Naive thymus-derived CD4-positive, alpha-beta T cell (primary cell): ENCODE measurements at regions not wholly inside any gene's neighbourhood (a gene's known extent, or its start where the extent isn't known, plus 50 kb on each side); places are given as distances from the start of the nearest gene placed in this dataset.

Source experiments
- ATAC-seq: fragments of 150-1000 bp; cut with Tn5 transposase; 2 replicates; pipeline ENCODE4 v1.10.0; 2021; ENCODE audit warnings: mild to moderate bottlenecking, moderate library complexity
- CTCF ChIA-PET: fragments of 350-600 bp; sonication (Branson Sonifier 250); formaldehyde crosslinking; loops from one replicate; lab custom pipeline; 2021; ENCODE audit warnings: antibody characterized with exemption; lab: Charles Lee
- POLR2A ChIA-PET: fragments of 350-600 bp; sonication (Branson Sonifier 250); formaldehyde crosslinking; loops from one replicate; lab custom pipeline; 2021; ENCODE audit warnings: antibody characterized with exemption, inconsistent platforms; lab: Charles Lee
- DNase-seq, 9 donors: peaks; one replicate each; pipeline versions ENCODE4 v3.0.0 to v3.0.0-alpha.2; 2020 to 2022; ENCODE audit warnings: mixed read lengths in 1 of 9
- H3K27ac ChIP-seq: one replicate; pipeline ENCODE4 v1.7.0; 2013; ENCODE audit warnings: mild to moderate bottlenecking, low read depth, low read length, moderate library complexity
- H3K27me3 ChIP-seq, 2 donors: one replicate each; pipeline ENCODE4 v1.7.0; 2013; ENCODE audit warnings: low read length in 2 of 2, mild to moderate bottlenecking in 2 of 2, moderate library complexity in 2 of 2; ENCODE audit not compliant: control insufficient read depth in 2 of 2, insufficient read depth in 2 of 2
- H3K36me3 ChIP-seq, 3 experiments: 1 replicate in 2 of 3; 2 replicates in 1 of 3; pipeline ENCODE4 v1.7.0; 2013; ENCODE audit warnings: low read length in 3 of 3, mild to moderate bottlenecking in 3 of 3, moderate library complexity in 1 of 3; ENCODE audit not compliant: insufficient read depth in 3 of 3, control insufficient read depth in 2 of 3
- H3K4me1 ChIP-seq, 2 donors: one replicate each; pipeline ENCODE4 v1.7.0; 2013; ENCODE audit warnings: low read length in 2 of 2, mild to moderate bottlenecking in 2 of 2, moderate library complexity in 1 of 2; ENCODE audit not compliant: control insufficient read depth in 2 of 2, insufficient read depth in 2 of 2
- H3K4me3 ChIP-seq: 2 replicates; pipeline ENCODE4 v1.7.0; 2013; ENCODE audit warnings: mild to moderate bottlenecking, low read length
- H3K9me3 ChIP-seq, 3 experiments: 1 replicate in 2 of 3; 2 replicates in 1 of 3; pipeline ENCODE4 v1.7.0; 2013; ENCODE audit warnings: low read length in 3 of 3; ENCODE audit not compliant: control insufficient read depth in 2 of 3
- H3K27ac Mint-ChIP-seq, 9 donors: one replicate each; pipeline ENCODE4 v1.8.0; 2020 to 2022; ENCODE audit warnings: mixed read lengths in 9 of 9, mild to moderate bottlenecking in 8 of 9, moderate library complexity in 5 of 9, inconsistent platforms in 2 of 9
- H3K27me3 Mint-ChIP-seq, 5 donors: one replicate each; pipeline ENCODE4 v1.8.0; 2021 to 2022; ENCODE audit warnings: mixed read lengths in 5 of 5, mild to moderate bottlenecking in 1 of 5
- H3K36me3 Mint-ChIP-seq, 5 donors: one replicate each; pipeline ENCODE4 v1.8.0; 2020 to 2022; ENCODE audit warnings: mixed read lengths in 5 of 5, mild to moderate bottlenecking in 3 of 5, inconsistent platforms in 1 of 5
- H3K4me1 Mint-ChIP-seq, 7 donors: one replicate each; pipeline ENCODE4 v1.8.0; 2020 to 2022; ENCODE audit warnings: mixed read lengths in 7 of 7, mild to moderate bottlenecking in 3 of 7, inconsistent platforms in 1 of 7
- H3K4me3 Mint-ChIP-seq, 10 donors: one replicate each; pipeline ENCODE4 v1.8.0; 2020 to 2022; ENCODE audit warnings: mild to moderate bottlenecking in 10 of 10, mixed read lengths in 10 of 10, moderate library complexity in 6 of 10, inconsistent platforms in 2 of 10
- H3K9me3 Mint-ChIP-seq, 11 donors: one replicate each; pipeline ENCODE4 v1.8.0; 2020 to 2022; ENCODE audit warnings: mixed read lengths in 11 of 11, mild to moderate bottlenecking in 4 of 11, inconsistent platforms in 1 of 11, moderate library complexity in 1 of 11
- intact Hi-C, 2 donors: fragments of 100-400 bp; cut with micrococcal nuclease; formaldehyde crosslinking; loops; one replicate each; pipeline ENCODE4 v1.15.1; 2023

GRCh38 chr13:84332346-84332745 lies 450.1 kb upstream of the SLITRK1 start:
- Histone ChIP-seq H3K27ac (no peak overlapping the region), H3K36me3 (no peaks in the 10 kb centered on the region), H3K4me1 (no peaks in the 10 kb centered on the region), H3K4me3 (no peak overlapping the region), H3K9me3 (no peaks in the 10 kb centered on the region), H3K27me3 (no peaks in the 10 kb centered on the region)
- ATAC-seq, result no peak
- Mint-ChIP-seq H3K9me3 (no peaks in the 10 kb centered on the region), H3K27me3 (peaks cover 0 to 3% (median 0%) of the 10 kb centered on the region in 5 donors), H3K4me3 (no peak overlapping the region), H3K4me1 (no peaks in the 10 kb centered on the region), H3K27ac (no peak overlapping the region), H3K36me3 (no peaks in the 10 kb centered on the region)
- intact Hi-C loops, result no loop called here
- ChIA-PET CTCF (no interaction called here), POLR2A (no interaction called here)
- DNase-seq, result no peak

- no peaks in the 10 kb centered on the region for H3K36me3 Mint-ChIP-seq
- Histone ChIP-seq H3K4me1 (no peaks in the 10 kb centered on the region), H3K4me3 (no peak overlapping the region), H3K27ac (no peak overlapping the region), H3K27me3 (no peaks in the 10 kb centered on the region), H3K9me3 (no peaks in the 10 kb centered on the region), H3K36me3 (no peaks in the 10 kb centered on the region)
- H3K4me1 Mint-ChIP-seq, result no peaks in the 10 kb centered on the region
- no peak for ATAC-seq
- no peak for DNase-seq
- no peak overlapping the region for H3K27ac Mint-ChIP-seq
- H3K4me3 Mint-ChIP-seq, result no peak overlapping the region
- ChIA-PET CTCF (no interaction called here), POLR2A (no interaction called here)
- no peaks in the 10 kb centered on the region for H3K27me3 Mint-ChIP-seq
- peaks cover 0 to 3% (median 0%) of the 10 kb centered on the region in 11 donors for H3K9me3 Mint-ChIP-seq
- intact Hi-C loops, result no loop called here
Measured at GRCh38 chr13:84315527-84315926, 433.3 kb upstream of the SLITRK1 start.

GRCh38 chr13:84303035-84303434 lies 420.8 kb upstream of the SLITRK1 start:
- Histone ChIP-seq H3K9me3 (no peaks in the 10 kb centered on the region), H3K27me3 (no peaks in the 10 kb centered on the region), H3K36me3 (no peaks in the 10 kb centered on the region), H3K4me3 (no peak overlapping the region), H3K27ac (no peak overlapping the region), H3K4me1 (no peaks in the 10 kb centered on the region)
- intact Hi-C loops, result no loop called here
- DNase-seq (no peak), ATAC-seq (no peak)
- no peak overlapping the region for H3K27ac Mint-ChIP-seq
- no peak overlapping the region for H3K4me3 Mint-ChIP-seq
- ChIA-PET POLR2A (no interaction called here), CTCF (no interaction called here)
- no peaks in the 10 kb centered on the region for H3K27me3 Mint-ChIP-seq
- H3K4me1 Mint-ChIP-seq, result no peaks in the 10 kb centered on the region
- H3K9me3 Mint-ChIP-seq, result peaks cover 0 to 15% (median 0%) of the 10 kb centered on the region in 11 donors
- no peaks in the 10 kb centered on the region for H3K36me3 Mint-ChIP-seq

GRCh38 chr13:84297251-84297650 lies 415.0 kb upstream of the SLITRK1 start:
- POLR2A ChIA-PET, result no interaction called here
- H3K9me3 Mint-ChIP-seq, result peaks cover 0 to 12% (median 0%) of the 10 kb centered on the region in 11 donors
- no peak overlapping the region for H3K27ac Mint-ChIP-seq
- CTCF ChIA-PET, result no interaction called here
- H3K4me3 Mint-ChIP-seq, result no peak overlapping the region
- intact Hi-C loops, result no loop called here
- no peaks in the 10 kb centered on the region for H3K27me3 Mint-ChIP-seq
- no peaks in the 10 kb centered on the region for H3K36me3 ChIP-seq
- no peaks in the 10 kb centered on the region for H3K4me1 ChIP-seq
- DNase-seq (no peak), ATAC-seq (no peak)
- H3K27ac ChIP-seq, result no peak overlapping the region
- H3K9me3 ChIP-seq, result no peaks in the 10 kb centered on the region
- no peaks in the 10 kb centered on the region for H3K4me1 Mint-ChIP-seq
- no peaks in the 10 kb centered on the region for H3K27me3 ChIP-seq
- H3K36me3 Mint-ChIP-seq, result no peaks in the 10 kb centered on the region
- no peak overlapping the region for H3K4me3 ChIP-seq

- intact Hi-C loops, result no loop called here
- Histone ChIP-seq H3K36me3 (no peaks in the 10 kb centered on the region), H3K27me3 (no peaks in the 10 kb centered on the region), H3K27ac (no peak overlapping the region), H3K9me3 (no peaks in the 10 kb centered on the region), H3K4me3 (no peak overlapping the region), H3K4me1 (no peaks in the 10 kb centered on the region)
- ChIA-PET POLR2A (no interaction called here), CTCF (interaction anchor here (0.6 kb wide), 1 partner anchor 266 kb away, joined by 4 read pairs; no protein-coding TSS in a partner anchor)
- no peaks in the 10 kb centered on the region for H3K36me3 Mint-ChIP-seq
- no peaks in the 10 kb centered on the region for H3K4me1 Mint-ChIP-seq
- H3K27ac Mint-ChIP-seq, result no peak overlapping the region
- no peaks in the 10 kb centered on the region for H3K27me3 Mint-ChIP-seq
- peaks cover 0 to 12% (median 0%) of the 10 kb centered on the region in 11 donors for H3K9me3 Mint-ChIP-seq
- no peak for ATAC-seq
- no peak for DNase-seq
- H3K4me3 Mint-ChIP-seq, result no peak overlapping the region
Measured at GRCh38 chr13:84296401-84296800, 414.1 kb upstream of the SLITRK1 start.

GRCh38 chr13:84294576-84294975 lies 412.3 kb upstream of the SLITRK1 start:
- intact Hi-C loops, result no loop called here
- CTCF ChIA-PET, result no interaction called here

GRCh38 chr13:84290386-84290785 lies 408.1 kb upstream of the SLITRK1 start:
- peaks cover 0 to 6% (median 2%) of the 10 kb centered on the region in 11 donors for H3K9me3 Mint-ChIP-seq

More at GRCh38 chr13:84294576-84294975, 412.3 kb upstream of the SLITRK1 start:
- no peaks in the 10 kb centered on the region for H3K27me3 ChIP-seq
- no peaks in the 10 kb centered on the region for H3K4me1 ChIP-seq
- H3K27ac ChIP-seq, result no peak overlapping the region
- Mint-ChIP-seq H3K9me3 (peaks cover 0 to 19% (median 2%) of the 10 kb centered on the region in 11 donors), H3K4me3 (no peak overlapping the region), H3K27ac (no peak overlapping the region), H3K36me3 (no peaks in the 10 kb centered on the region), H3K4me1 (no peaks in the 10 kb centered on the region), H3K27me3 (no peaks in the 10 kb centered on the region)
- ATAC-seq, result no peak
- H3K9me3 ChIP-seq, result no peaks in the 10 kb centered on the region
- no peak overlapping the region for H3K4me3 ChIP-seq
- no peaks in the 10 kb centered on the region for H3K36me3 ChIP-seq
- DNase-seq, result no peak
- POLR2A ChIA-PET, result no interaction called here

More at GRCh38 chr13:84290386-84290785, 408.1 kb upstream of the SLITRK1 start:
- Histone ChIP-seq H3K27me3 (no peaks in the 10 kb centered on the region), H3K4me1 (no peaks in the 10 kb centered on the region), H3K36me3 (no peaks in the 10 kb centered on the region), H3K27ac (no peak overlapping the region), H3K4me3 (no peak overlapping the region), H3K9me3 (no peaks in the 10 kb centered on the region)
- ChIA-PET POLR2A (no interaction called here), CTCF (no interaction called here)
- DNase-seq (no peak), ATAC-seq (no peak)
- intact Hi-C loops, result no loop called here
- no peak overlapping the region for H3K4me3 Mint-ChIP-seq
- H3K4me1 Mint-ChIP-seq, result no peaks in the 10 kb centered on the region
- H3K27me3 Mint-ChIP-seq, result no peaks in the 10 kb centered on the region
- H3K27ac Mint-ChIP-seq, result no peak overlapping the region
- no peaks in the 10 kb centered on the region for H3K36me3 Mint-ChIP-seq
